DOHH2 (cell line): ENCODE measurements at regions not wholly inside any gene's neighbourhood (a gene's known extent, or its start where the extent isn't known, plus 50 kb on each side); places are given as distances from the start of the nearest gene placed in this dataset.

Experiments used
- H3F3A ChIP-seq: fragments of 200-600 bp; sonication (generic), shearing (Covaris generic); 2 replicates; pipeline ENCODE4 v1.6.0; 2016; ENCODE audit warnings: antibody characterized with exemption, mild to moderate bottlenecking; ENCODE audit not compliant: control insufficient read depth, insufficient read depth
- H3K27ac ChIP-seq: fragments of 200-600 bp; sonication (generic); 2 replicates; pipeline ENCODE4 v1.5.1; 2014; ENCODE audit warnings: low read depth, mild to moderate bottlenecking, low read length, moderate library complexity
- H3K27me3 ChIP-seq: fragments of 200-600 bp; sonication (generic); 2 replicates; pipeline ENCODE4 v1.6.1; 2014; ENCODE audit warnings: mild to moderate bottlenecking, low read length, mixed read lengths; ENCODE audit not compliant: control insufficient read depth
- H3K36me3 ChIP-seq: fragments of 200-600 bp; sonication (generic); 2 replicates; pipeline ENCODE4 v1.6.1; 2014; ENCODE audit warnings: mild to moderate bottlenecking, low read length, moderate library complexity, mixed read lengths; ENCODE audit not compliant: control insufficient read depth
- H3K4me1 ChIP-seq: fragments of 200-600 bp; sonication (generic); 2 replicates; pipeline ENCODE4 v1.6.1; 2014; ENCODE audit warnings: mild to moderate bottlenecking, low read length, mixed read lengths; ENCODE audit not compliant: control insufficient read depth
- H3K4me2 ChIP-seq: fragments of 200-600 bp; sonication (generic); 2 replicates; pipeline ENCODE4 v1.6.0; 2014; ENCODE audit warnings: mild to moderate bottlenecking, low read length, moderate library complexity
- H3K4me3 ChIP-seq: fragments of 200-600 bp; sonication (generic); 2 replicates; pipeline ENCODE4 v1.5.1; 2014; ENCODE audit warnings: mild to moderate bottlenecking, low read length, mixed read lengths
- H3K79me2 ChIP-seq: fragments of 200-600 bp; sonication (generic); 2 replicates; pipeline ENCODE4 v1.6.1; 2014; ENCODE audit warnings: mild to moderate bottlenecking, low read length, mixed read lengths; ENCODE audit not compliant: control insufficient read depth
- H3K9me2 ChIP-seq: fragments of 200-600 bp; sonication (generic); replicated peaks from 2 replicates; pipeline ENCODE4 v1.6.1; 2014; ENCODE audit warnings: mild to moderate bottlenecking, low read length, mixed read lengths; ENCODE audit not compliant: control insufficient read depth
- H3K9me3 ChIP-seq: fragments of 200-600 bp; sonication (generic); 2 replicates; pipeline ENCODE4 v1.6.1; 2014; ENCODE audit warnings: antibody characterized with exemption, low read length, mixed read lengths; ENCODE audit not compliant: control insufficient read depth, insufficient read depth
- H4K20me1 ChIP-seq: fragments of 200-600 bp; sonication (generic); 2 replicates; pipeline ENCODE4 v1.6.0; 2014; ENCODE audit warnings: low read depth, mild to moderate bottlenecking, antibody characterized with exemption, low read length, moderate library complexity; ENCODE audit not compliant: control insufficient read depth, insufficient read depth
- CTCF ChIP-seq: fragments of 200-600 bp; sonication (generic); IDR thresholded peaks from one replicate; pipeline ENCODE4 v1.5.1; 2014; ENCODE audit warnings: antibody characterized with exemption, mild to moderate bottlenecking, low read depth, low read length; ENCODE audit not compliant: poor library complexity, severe bottlenecking
- EZH2phosphoT487 ChIP-seq: fragments of 200-600 bp; sonication (generic); IDR thresholded peaks from 2 replicates; pipeline ENCODE4 v1.6.1; 2017; ENCODE audit warnings: borderline replicate concordance, mild to moderate bottlenecking, antibody characterized with exemption, low read length, moderate library complexity, mixed read lengths

DNA sequence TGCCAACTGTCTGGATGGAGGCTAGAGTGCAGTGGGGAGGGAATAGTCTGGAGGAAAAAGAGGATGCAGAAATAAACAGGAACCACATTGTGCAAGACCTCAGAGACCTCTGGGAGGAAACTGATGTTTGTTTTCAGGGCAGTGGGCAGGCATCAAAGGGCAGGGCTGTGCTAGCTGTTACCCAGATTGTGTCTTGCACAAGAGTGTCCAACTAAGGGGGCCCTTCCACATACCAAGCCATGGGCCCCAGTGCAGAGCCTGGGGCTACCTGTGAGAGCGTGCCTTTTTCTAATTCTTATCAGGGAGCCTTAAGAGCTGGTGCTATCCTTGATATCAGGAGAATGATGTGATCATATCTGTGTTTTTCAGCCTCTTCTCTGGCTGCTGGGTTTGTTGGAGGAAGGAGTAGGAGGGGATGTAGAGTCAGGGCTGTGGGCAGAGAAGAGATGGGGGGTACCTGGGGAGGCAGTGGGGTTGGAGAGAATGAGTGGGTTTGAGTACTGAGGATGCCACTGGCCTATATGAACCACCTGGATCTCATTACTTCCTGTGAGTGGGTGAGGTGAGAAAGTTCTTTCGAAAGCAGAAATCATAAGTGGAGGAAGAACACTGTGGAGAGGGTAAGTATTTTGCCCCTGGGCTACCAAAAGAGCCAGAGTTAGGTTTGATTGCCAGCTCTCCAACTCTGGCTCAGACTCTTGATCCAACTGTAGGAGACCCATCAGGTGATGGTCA is 259.2 kb upstream of the CRY1 start:
- Histone ChIP-seq H3F3A (no peaks in the 10 kb centered on the region), H3K4me3 (no peak overlapping the region), H3K9me3 (no peaks in the 10 kb centered on the region), H4K20me1 (no peaks in the 10 kb centered on the region), H3K79me2 (no peaks in the 10 kb centered on the region), H3K36me3 (no peaks in the 10 kb centered on the region), H3K4me1 (no peaks in the 10 kb centered on the region), H3K27ac (no peak overlapping the region), H3K27me3 (0 out of 2 replicates have a peak, but pooled peaks cover 2% of the 10 kb centered on the region), H3K4me2 (no peak overlapping the region), H3K9me2 (no peaks in the 10 kb centered on the region)
- no peak for TF ChIP-seq EZH2phosphoT487
- no peak for TF ChIP-seq CTCF

GRCh38 chr12:107353312-107353711 is 260.0 kb upstream of the CRY1 start:
- no peaks in the 10 kb centered on the region for H3K9me2 ChIP-seq
- no peak overlapping the region for H3K4me2 ChIP-seq
- H3K36me3 ChIP-seq, result no peaks in the 10 kb centered on the region
- H3K4me3 ChIP-seq, result no peak overlapping the region
- no peak for TF ChIP-seq EZH2phosphoT487
- no peak for TF ChIP-seq CTCF
- H3K9me3 ChIP-seq, result no peaks in the 10 kb centered on the region
- no peak overlapping the region for H3K27ac ChIP-seq
- H3F3A ChIP-seq, result no peaks in the 10 kb centered on the region
- 0 out of 2 replicates have a peak, but pooled peaks cover 2% of the 10 kb centered on the region for H3K27me3 ChIP-seq
- no peaks in the 10 kb centered on the region for H3K4me1 ChIP-seq
- H4K20me1 ChIP-seq, result no peaks in the 10 kb centered on the region
- H3K79me2 ChIP-seq, result no peaks in the 10 kb centered on the region

- H3K4me1 ChIP-seq, result no peaks in the 10 kb centered on the region
- no peaks in the 10 kb centered on the region for H3K9me2 ChIP-seq
- TF ChIP-seq EZH2phosphoT487, result no peak
- no peak for TF ChIP-seq CTCF
- no peaks in the 10 kb centered on the region for H3K36me3 ChIP-seq
- H3K4me2 ChIP-seq, result no peak overlapping the region
- no peaks in the 10 kb centered on the region for H4K20me1 ChIP-seq
- no peaks in the 10 kb centered on the region for H3K9me3 ChIP-seq
- H3K4me3 ChIP-seq, result no peak overlapping the region
- H3K27me3 ChIP-seq, result 0 out of 2 replicates have a peak, but pooled peaks cover 2% of the 10 kb centered on the region
- no peaks in the 10 kb centered on the region for H3K79me2 ChIP-seq
- no peaks in the 10 kb centered on the region for H3F3A ChIP-seq
- H3K27ac ChIP-seq, result no peak overlapping the region
These were observed 261.7 kb upstream of the CRY1 start for GRCh38 chr12:107355004-107355565.
